ENCODE measurements at regions not wholly inside any gene's neighbourhood (a gene's known extent, or its start where the extent isn't known, plus 50 kb on each side); places are given as distances from the start of the nearest gene placed in this dataset.
"Not testable (repeated sequence)": the region's sequence is repeated elsewhere in the genome, so short reads cannot be mapped to it uniquely, and the experiment has no call there.

DNA sequence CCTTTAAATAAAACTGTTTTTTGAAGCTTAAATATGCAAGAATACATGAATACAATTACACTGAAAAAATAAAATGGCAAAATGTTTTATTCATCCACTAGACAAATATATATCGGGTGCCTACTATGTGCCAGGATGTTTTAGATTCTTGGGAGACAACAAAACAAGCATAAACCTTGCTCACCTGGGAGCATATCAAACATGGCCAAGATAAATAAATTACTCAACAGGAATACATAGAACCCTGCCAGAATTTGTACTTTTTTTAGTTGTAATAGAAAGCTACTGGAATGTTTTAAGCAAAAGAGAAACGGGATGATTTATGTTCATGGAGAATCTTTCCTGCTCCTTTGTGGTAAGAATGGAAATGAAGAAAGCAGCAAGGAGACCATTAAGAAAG is 2358.5 kb upstream of the PCDH20 start:
- H3K9me3 ChIP-seq: no peaks in the 10 kb centered on the region
- H3K4me3 ChIP-seq (replicated peaks in 1 of 3): no peak overlapping the region
- TF ChIP-seq POLR2A (IDR thresholded peaks at IDR 0.05): no peak
- TF ChIP-seq, protein P1, sequence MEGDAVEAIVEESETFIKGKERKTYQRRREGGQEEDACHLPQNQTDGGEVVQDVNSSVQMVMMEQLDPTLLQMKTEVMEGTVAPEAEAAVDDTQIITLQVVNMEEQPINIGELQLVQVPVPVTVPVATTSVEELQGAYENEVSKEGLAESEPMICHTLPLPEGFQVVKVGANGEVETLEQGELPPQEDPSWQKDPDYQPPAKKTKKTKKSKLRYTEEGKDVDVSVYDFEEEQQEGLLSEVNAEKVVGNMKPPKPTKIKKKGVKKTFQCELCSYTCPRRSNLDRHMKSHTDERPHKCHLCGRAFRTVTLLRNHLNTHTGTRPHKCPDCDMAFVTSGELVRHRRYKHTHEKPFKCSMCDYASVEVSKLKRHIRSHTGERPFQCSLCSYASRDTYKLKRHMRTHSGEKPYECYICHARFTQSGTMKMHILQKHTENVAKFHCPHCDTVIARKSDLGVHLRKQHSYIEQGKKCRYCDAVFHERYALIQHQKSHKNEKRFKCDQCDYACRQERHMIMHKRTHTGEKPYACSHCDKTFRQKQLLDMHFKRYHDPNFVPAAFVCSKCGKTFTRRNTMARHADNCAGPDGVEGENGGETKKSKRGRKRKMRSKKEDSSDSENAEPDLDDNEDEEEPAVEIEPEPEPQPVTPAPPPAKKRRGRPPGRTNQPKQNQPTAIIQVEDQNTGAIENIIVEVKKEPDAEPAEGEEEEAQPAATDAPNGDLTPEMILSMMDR (IDR thresholded peaks at IDR 0.05): no peak
- no peak for DNase-seq
- 81 to 85% methylated on average over 2 of the region's 2 CpGs for WGBS, 2 donors
- intact Hi-C loops (cut with DNase I): no loop called here
- no peaks in the 10 kb centered on the region for H3K36me3 ChIP-seq
- no peak overlapping the region for H3K27ac ChIP-seq
- H3K4me1 ChIP-seq: no peaks in the 10 kb centered on the region
- H3K27me3 ChIP-seq: no peaks in the 10 kb centered on the region

DNA sequence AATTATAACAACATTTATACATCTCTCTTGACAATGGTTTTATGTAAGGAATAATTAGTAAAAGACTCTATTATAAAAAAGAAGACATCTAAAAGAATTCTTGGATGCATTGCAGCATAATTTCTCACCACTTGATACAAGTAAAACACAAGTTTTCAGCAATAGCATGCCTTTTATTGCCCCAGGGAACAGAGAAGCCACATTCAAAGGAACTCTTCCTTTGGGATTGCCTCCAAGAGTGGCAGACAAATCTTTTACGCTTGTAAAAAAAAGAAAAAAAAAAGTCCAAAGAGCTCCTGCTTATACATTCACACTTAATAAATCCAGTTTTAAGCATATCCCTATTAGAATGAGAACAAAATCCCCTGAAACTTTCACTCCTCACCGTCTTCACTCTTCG is 2357.8 kb upstream of the PCDH20 start:
- intact Hi-C loops (cut with DNase I): no loop called here
- H3K27ac ChIP-seq: no peak overlapping the region
- no peak for TF ChIP-seq POLR2A (IDR thresholded peaks at IDR 0.05)
- H3K4me3 ChIP-seq (replicated peaks in 1 of 3): no peak overlapping the region
- no peak for DNase-seq
- H3K9me3 ChIP-seq: no peaks in the 10 kb centered on the region
- H3K36me3 ChIP-seq: no peaks in the 10 kb centered on the region
- H3K4me1 ChIP-seq: no peaks in the 10 kb centered on the region
- WGBS, 2 donors: 78 to 83% methylated on average over 3 of the region's 3 CpGs
- H3K27me3 ChIP-seq: no peaks in the 10 kb centered on the region

DNA sequence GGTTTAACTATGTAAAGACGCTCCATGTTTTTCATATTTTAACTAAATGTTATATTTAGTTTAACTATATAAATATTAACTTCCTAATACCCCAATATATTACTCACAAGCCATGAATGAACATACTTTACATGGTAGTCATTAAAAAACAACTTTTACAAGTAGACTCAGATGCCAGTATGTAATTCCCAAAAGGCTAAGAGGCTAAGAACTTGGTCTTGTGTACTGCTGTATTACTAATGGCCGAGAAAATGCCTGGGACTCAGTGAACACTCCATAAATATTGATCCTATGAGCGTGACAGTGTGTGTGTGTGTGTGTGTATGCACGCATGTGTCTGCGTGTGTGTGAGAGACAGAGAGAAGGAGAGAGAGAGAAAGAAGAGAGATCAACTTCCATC is 2342.0 kb upstream of the PCDH20 start:
- H3K4me1 ChIP-seq; H3K36me3 ChIP-seq; H3K9me3 ChIP-seq; H3K4me3 ChIP-seq (replicated peaks in 1 of 3); DNase-seq; H3K27me3 ChIP-seq; H3K27ac ChIP-seq; intact Hi-C loops (cut with DNase I): not testable (repeated sequence)
- WGBS, 2 donors: 87 to 88% methylated on average over 5 of the region's 5 CpGs

DNA sequence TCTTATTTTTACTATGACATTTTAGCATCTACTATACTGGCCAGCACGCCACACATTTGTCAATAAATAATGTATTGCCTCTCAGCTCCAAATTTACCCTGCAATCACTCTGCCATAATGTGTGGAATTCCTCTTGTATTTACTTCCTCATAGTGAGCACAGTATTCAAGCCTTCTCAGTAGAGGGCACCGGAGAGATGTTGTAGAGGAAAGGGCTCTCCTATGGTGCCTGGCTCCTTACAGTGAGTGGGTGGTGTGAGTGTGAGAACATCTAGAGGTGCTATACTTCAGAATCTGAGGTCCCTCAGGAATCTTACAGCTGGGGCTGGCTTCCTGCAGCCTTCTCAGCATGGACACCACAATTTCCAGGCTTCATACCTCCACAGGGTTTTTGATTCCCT is 2334.2 kb upstream of the PCDH20 start:
- H3K27me3 ChIP-seq; DNase-seq; H3K9me3 ChIP-seq; H3K4me1 ChIP-seq; H3K4me3 ChIP-seq (replicated peaks in 1 of 3); H3K27ac ChIP-seq; H3K36me3 ChIP-seq; intact Hi-C loops (cut with DNase I): not testable (repeated sequence)
- no CpG with 5 or more reads among the region's 2 CpGs for WGBS, 2 donors

DNA sequence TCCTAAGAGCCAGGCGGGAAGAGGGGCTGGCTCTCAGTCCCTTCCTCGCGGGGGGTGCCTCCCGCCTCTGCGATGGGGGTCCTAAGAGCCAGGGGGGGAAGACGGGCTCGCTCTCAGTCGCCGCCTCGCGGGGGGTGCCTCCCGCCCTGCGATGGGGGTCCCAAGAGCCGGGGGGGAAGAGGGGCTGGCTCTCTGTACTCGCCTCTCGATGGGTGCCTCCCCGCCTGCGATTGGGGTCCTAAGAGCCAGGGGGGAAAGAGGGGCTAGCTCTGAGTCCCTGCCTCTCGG is 2326.1 kb upstream of the PCDH20 start:
- H3K4me3 ChIP-seq (replicated peaks in 1 of 3); H3K4me1 ChIP-seq; DNase-seq; H3K36me3 ChIP-seq; H3K27me3 ChIP-seq; H3K27ac ChIP-seq; intact Hi-C loops (cut with DNase I); H3K9me3 ChIP-seq: not testable (repeated sequence)
- WGBS, 2 donors: no CpG with 5 or more reads among the region's 19 CpGs

DNA sequence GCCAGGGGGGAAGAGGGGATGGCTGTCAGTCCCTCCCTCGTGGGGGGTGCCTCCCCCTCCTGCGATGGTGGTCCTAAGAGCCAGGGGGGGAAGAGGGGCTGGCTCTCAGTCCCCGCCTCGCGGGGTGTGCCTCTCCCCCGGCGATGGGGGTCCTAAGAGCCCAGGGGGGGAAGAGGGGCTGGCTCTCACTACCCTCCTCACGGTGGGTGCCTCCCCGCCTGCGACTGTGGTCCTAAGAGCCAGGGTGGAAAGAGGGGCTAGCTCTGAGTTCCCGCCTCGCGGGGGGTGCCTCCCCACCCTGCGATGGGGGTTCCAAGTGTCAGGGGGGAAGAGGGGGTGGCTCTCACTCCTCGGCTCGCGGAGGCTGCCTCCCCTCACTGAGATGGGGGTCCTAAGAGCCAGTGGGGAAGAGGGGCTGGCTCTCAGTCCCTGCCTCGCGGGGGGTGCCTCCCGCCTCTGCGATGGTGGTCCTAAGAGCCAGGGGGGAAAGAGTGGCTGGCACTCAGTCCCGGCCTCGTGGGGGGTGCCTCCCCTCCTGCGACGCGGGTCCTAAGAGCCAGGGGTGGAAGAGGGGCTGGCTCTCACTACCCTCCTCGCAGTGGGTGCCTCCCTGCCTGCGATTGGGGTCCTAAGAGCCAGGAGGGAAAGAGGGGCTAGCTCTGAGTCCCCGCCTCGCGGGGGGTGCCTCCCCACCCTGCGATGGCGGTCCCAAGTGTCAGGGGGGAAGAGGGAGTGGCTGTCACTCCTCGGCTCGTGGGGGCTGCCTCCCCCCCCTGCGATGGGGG is 2325.6 kb upstream of the PCDH20 start:
- DNase-seq: no peak
- no peaks in the 10 kb centered on the region for H3K27me3 ChIP-seq
- no peaks in the 10 kb centered on the region for H3K9me3 ChIP-seq
- intact Hi-C loops (cut with DNase I): no loop called here
- H3K4me3 ChIP-seq (replicated peaks in 1 of 3): no peak overlapping the region
- no peak for TF ChIP-seq POLR2A (IDR thresholded peaks at IDR 0.05)
- TF ChIP-seq, protein P1 (IDR thresholded peaks at IDR 0.05): no peak
- no peak overlapping the region for H3K27ac ChIP-seq
- H3K4me1 ChIP-seq: no peaks in the 10 kb centered on the region
- WGBS, 2 donors: 97 to 98% methylated on average over 7 to 19 of the region's 36 CpGs
- H3K36me3 ChIP-seq: no peaks in the 10 kb centered on the region

DNA sequence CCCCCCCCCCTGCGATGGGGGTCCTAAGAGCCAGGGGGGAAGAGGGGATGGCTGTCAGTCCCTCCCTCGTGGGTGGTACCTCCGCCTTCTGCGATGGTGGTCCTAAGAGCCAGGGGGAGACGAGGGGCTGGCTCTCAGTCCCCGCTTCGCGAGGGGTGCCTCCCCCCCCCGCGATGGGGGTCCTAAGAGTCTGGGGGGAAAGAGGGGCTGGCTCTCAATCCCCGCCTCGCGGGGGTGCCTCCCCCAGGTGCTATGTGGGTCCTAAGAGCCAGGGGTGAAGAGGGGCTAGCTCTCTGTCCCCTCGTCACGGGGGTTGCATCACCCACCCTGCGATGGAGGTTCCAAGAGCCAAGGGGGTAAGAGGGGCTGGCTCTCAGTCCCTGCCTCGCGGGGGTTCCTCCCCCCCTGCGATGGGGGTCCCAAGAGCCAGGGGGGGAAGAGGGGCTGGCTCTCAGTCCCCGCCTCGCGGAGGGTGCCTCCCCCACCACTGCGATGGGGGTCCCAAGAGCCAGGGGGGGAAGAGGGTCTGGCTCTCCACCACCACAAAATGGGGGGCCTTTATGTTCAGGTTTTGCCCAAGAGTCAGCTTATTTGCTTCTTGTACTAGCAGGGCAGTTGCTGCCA is 2323.6 kb upstream of the PCDH20 start:
- DNase-seq; H3K9me3 ChIP-seq; H3K4me3 ChIP-seq (replicated peaks in 1 of 3); H3K27ac ChIP-seq; intact Hi-C loops (cut with DNase I); H3K4me1 ChIP-seq; H3K27me3 ChIP-seq; H3K36me3 ChIP-seq: not testable (repeated sequence)
- WGBS, 2 donors: 98% methylated on average over 10 of the region's 23 CpGs; no CpG with 5 or more reads in 1 of the 2 donors
